ENCODE measurements at regions not wholly inside any gene's neighbourhood (a gene's known extent, or its start where the extent isn't known, plus 50 kb on each side); places are given as distances from the start of the nearest gene placed in this dataset.

DNA sequence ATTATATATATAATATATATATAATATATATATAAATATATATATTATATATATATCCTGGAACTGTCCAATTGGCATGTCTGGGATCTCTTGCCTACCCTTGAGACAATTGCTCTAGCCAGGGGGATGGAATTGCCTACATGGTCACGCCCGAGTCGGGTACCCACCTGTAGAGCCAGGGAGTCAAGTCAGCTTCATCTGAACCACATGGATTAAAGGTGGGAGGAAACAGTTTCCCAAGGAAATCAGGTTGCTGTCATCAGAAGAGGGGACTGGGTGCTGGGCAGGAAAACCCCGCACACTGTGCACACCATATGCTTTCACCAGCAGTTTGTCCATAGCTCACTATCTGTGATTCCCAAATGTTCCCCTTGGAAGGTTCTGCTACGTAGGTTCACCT, 252.5 kb upstream of the NOX3 start:
- intact Hi-C loops (cut with micrococcal nuclease) = no loop called here

DNA sequence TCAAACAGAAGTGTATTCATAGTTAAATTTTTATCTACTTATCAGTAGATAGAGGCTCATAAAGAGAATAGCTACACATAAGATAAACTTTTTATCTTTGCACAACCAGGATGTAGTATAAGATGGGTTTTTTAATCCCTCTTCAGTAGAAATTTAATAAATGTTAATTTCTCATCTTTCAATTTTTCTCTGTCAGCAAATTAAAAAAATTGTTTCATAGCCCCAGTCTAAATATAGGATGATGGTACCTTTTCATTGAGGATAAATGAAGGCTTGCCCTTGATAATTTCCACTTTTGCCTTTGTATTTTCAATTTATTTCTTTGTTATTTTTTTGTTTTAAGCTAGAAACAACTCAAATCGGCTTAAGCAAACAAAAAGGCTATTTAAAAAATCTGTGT, 251.2 kb upstream of the NOX3 start:
- intact Hi-C loops (cut with micrococcal nuclease) = no loop called here

DNA sequence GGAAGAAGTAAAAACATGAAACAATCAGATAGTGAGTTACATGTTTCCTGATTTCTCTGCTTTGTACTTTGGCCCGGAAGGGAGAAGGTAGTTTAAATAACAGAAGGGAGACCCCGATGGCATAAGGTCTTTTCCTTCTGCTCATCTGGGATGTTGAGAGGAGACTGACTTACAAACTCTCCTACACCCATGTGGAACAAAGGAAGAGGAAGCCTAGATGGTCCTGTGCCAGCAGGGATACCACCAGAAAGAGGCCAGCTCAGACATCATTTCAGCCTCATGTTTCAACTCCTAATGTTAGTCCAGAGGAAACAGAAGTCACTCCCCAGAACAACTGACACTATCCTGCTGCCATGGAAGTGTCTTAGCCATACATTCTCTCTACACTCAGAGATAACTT, 250.7 kb upstream of the NOX3 start:
- intact Hi-C loops (cut with micrococcal nuclease) = no loop called here

DNA sequence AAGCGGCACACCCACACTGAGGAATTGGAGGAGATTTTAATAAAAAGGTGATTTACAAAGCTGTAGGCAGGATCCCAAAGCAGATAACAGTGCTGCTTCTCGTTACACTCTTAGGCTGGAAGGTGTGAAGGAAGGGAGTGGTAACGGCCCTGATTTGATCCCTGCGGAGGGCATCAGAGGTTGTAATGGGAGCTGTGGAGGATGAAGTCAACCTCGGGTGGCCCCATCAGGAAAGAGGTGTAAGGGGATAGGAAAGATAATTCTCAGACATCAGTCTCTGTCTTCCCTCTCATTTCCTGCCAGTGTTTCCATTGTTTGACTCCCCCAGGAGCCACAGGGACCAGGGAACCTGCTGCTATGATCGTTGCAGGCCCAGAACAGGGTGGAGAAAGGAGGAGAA, 245.7 kb upstream of the NOX3 start:
- intact Hi-C loops (cut with micrococcal nuclease) = no loop called here

DNA sequence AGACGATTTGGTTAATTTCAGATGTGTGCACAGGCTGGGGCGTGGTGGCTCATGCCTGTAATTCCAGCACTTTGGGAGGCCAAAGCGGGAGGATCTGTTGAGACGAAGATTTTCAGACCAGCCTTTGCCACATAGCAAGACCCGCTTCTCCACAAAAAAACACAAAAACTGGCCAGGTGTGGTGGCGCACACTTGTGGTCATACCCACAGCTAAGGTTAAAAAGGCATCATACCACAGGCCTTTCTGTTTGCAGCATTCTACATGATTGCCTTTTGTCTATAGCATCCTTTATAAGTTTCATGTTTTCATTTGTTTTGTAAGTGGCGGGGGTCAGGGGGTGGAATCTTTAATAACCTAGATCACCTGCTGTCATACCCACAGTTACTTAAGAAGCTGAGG, 239.9 kb upstream of the NOX3 start:
- intact Hi-C loops (cut with micrococcal nuclease) = no loop called here

DNA sequence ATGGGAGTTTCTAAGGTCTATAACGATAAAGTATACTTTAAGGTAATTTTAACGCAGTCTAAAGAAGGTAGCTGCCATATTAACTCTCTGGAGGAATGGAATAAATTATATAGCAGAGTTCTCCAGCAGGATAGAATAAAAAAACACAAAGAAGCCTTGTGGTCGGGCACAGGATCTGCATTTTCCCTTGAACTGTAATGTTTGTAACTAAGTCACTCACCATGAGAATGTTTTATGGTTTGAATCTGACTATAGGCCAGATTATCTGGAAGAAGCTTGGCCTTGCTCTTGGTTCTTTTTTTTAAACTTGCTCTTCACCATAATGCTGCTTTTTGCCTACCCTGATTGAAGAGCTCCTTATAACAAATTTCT, 238.8 kb upstream of the NOX3 start:
- intact Hi-C loops (cut with micrococcal nuclease) = no loop called here

DNA sequence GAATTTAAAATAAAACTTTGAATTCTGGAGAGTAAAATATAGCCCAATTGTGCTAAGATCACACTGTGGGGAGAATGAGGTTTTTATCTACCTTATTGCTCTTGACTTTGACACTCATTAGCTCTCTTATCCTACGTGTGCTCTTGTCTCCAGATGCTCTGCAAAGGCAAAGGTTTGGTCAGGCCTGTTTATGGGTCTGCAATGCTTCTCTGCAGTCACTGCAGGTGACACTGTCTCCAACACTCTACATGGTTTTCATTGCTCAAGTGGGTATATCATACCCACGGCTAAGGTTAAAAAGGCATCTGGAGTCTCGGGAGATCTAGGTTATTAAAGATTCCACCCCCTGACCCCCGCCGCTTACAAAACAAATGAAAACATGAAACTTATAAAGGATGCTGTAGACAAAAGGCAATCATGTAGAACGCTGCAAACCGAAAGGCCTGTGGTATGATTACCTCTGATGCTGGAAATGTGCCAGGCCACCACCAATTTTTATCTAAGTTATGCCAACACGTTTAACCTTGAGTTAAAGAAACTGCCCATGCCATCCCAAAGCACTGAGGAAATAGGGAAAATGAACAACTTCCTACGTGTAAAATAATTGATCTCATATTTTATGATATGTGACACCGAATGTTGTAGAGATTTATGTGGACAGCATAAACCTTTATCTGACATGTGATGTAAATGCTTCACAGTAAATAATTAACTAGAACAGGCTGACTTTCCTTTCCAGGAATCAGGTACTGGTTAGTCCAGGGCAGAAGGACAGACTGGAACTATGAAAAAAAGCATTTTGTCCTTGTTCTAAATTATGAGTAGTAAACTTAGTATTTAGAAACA, 238.2 kb upstream of the NOX3 start:
- intact Hi-C loops (cut with micrococcal nuclease) = no loop called here

DNA sequence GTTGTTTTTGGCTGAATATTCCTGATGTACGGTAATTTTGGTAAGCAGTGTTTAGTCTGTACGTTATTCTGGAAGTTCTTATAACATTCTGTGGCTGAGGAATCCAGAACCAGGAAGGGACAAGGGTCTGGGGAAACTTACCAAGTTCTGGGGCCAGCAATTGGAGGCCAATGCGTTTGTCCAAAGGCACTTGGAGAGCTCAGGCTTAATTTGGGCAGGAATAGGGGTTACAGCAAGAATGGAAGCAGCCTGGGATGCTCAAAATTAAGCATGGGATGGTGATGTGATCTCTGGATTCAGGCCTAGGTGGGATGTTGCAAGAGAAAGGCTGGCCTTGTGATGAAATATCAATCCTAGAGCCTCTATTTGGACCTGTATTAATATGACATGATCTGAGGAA, 235.2 kb upstream of the NOX3 start:
- intact Hi-C loops (cut with micrococcal nuclease) = no loop called here

DNA sequence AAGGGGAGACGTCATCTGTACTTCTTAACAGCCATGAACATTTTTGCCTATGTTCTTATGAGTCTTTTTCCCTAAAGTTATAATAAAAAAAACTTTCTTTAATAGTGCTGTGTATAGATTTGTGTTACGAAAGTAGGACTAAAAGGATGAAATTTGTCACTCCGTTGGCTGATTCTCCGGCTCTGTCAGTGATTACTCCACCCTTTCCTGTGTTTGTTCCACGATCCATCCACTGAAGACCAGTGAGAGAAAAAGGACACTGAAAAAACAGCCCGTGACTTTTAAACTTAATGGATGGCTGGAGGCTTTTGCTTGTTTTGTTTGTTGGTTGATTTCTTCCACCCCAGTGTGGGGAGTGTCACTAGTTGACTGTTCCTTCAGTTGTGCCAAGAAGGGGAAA, 232.0 kb upstream of the NOX3 start:
- intact Hi-C loops (cut with micrococcal nuclease) = no loop called here

DNA sequence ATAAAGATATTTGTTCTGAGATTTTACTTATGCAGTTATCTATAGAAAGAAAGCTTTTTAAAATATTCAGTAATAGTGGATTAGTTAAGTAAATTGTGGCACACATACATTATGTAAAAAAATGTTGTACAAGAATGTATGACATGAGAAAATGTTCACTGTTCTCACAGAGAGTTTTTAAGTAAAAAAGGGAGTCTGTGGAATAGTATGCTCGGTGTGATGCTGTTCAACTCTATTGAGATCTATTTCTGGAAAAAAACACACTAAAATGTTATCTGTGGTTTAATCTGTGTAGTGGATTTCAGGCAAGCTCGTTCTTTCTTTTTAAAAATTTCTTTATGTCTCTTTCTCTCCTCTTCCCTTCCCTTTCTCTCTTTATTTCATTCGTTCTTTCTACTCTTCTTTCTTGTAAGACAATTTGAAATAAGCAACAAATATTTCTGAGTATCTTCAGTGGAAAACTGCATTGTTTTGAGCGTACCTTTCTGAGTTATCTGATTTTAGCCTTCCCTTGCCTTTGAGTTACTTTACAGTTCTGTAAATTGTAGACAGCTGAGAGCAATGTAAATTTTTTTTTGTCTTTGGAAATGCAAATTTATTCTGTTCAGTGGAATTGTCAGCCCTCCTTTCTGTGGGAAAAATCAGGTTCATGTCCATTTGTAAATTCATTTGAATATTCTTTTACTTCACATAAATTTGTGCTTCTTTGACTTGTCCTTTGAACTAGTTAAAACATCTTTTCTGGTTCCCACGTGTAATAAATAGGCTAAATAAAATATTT, 229.0 kb upstream of the NOX3 start:
- intact Hi-C loops (cut with micrococcal nuclease) = no loop called here

DNA sequence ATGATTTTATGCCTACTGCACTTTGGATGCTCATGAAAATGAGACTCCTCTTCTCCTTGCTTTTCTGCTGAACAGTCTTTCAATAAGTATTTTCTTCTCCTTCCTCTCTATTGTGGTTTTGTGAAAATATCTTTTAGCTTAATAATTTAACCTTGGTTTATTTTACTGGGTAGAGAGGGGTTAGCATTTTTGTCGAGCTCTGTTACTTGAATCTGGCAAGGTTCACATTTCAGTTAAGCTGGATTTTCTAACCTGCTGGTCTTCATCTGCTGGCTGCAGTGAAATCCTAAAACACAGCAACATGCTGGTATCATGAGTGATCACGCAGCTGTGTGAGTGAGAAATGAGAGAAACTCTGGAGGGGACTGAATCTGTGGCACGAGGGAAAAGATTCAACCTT, 222.7 kb upstream of the NOX3 start:
- intact Hi-C loops (cut with micrococcal nuclease) = no loop called here

DNA sequence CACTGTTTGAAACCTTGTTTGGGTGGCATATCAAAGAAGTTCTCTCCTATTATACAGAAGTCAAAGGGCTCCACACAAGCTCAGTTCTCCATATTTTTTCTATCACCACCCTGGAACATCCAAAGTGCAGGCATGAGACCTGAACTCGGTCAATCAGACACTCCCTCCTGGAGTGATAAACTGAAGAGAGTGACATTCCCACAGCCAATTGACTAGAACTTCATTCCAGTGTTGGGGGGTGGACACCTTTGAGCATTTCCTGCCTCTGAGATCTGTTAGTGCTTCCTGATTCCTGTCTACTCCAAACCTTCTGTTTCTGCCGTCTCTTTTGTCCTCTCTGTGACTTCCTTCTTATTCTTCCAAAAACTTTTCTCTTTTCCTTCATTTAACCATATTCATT, 220.7 kb upstream of the NOX3 start:
- intact Hi-C loops (cut with micrococcal nuclease) = no loop called here

DNA sequence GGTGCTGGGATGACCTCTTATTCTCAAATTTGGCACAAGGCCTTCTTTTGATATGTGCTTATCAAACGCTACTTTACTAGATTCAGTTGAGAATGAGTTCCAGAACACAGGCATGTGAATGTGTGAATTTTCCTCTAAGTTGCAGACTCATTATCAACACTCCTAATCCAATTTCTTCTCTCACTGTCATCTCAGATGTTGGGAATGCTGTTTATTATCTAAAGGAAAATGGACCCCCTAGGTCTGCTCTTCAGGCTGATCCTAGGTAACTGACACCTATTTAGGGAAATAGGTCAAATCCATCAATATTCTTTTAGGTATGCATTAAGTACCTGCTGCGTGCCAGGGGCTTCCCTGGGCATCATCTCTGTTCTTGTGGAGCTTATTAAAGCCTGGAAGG, 215.0 kb upstream of the NOX3 start:
- intact Hi-C loops (cut with micrococcal nuclease) = no loop called here

DNA sequence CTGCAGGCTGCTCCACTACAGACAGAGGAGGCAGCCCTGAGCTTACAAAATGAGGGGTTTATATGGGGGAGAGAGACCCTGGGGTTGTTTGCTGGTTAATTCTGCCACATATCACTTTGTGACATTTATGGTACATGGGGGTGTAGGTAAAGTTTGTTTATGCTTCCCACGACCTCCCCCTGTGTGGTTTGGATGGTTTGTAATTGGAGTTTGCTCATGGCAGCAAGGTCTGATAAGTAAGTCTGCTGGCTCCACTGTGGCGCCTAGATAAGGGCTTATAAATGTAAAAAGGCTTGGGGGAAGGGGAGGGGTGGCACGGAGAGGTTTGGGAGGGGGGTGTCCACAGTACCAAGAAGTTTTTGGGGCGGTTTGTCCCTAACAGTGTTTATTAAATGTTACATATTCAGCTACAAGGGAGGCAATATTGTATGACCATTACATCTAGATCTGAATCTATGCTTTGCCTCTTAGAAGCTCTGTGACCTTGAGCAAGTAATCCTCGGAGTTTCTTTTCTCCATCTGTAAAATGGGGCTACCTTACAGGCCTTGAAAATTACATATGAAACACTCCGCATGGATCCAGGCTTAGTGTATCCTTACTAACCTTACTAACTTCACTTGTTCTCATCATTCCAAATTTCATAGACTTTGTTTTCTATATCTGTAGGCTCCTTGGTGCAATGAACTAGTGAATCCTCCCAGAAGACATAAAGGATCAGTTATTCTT, 204.8 kb upstream of the NOX3 start:
- intact Hi-C loops (cut with micrococcal nuclease) = no loop called here

DNA sequence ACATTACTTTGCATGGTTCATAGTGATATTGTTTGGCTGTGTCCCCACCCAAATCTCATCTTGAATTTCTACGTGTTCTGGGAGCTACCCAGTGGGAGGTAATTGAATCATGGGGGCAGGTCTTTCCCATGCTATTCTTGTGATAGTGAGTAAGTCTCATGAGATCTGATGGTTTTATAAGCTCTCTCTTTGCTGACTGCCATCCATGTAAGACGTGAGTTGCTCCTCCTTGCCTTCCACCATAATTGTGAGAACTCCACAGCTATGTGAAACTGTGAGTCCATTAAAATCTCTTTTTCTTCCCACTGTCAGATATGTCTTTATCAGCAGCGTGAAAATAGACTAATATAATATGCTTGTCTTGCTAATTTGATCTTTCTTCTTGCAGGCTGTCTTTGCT, 200.4 kb upstream of the NOX3 start:
- intact Hi-C loops (cut with micrococcal nuclease) = no loop called here

DNA sequence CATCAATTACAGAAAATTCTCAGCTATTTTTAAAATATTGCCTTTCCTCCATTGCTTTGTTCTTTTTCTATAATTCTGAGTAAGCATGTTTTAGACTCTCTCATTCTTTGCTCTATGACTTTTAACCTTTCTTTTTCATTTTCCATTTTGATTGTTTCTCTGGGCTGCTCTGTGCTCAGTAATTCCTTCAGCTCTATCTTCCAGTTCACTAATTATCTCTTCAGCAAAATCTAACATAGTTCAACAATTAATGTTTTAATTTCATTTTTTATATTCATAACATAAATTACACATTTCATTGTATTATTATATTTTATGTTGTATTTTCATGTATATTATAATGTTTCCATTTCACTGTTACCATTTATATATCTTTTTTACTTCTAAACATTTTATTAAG, 198.8 kb upstream of the NOX3 start:
- intact Hi-C loops (cut with micrococcal nuclease) = no loop called here

DNA sequence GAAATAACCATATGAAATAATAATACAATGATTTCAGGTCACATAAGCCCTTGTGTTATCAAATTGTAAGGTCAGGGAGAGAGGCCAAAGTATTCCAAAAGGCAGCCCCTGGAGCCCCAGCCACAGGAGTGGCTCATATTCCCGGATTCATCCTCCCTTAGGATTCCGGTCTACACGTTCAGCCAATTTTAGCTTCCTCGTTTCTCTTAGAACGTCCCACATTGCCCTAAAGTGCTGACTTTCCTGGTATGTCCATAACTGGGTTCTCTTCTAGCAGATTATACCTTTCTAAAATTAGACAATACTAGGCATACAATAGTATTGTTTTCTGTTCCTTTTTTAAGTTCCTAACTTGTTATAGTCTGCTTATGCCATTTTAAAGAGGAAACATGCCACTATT, 192.7 kb upstream of the NOX3 start:
- intact Hi-C loops (cut with micrococcal nuclease) = no loop called here

DNA sequence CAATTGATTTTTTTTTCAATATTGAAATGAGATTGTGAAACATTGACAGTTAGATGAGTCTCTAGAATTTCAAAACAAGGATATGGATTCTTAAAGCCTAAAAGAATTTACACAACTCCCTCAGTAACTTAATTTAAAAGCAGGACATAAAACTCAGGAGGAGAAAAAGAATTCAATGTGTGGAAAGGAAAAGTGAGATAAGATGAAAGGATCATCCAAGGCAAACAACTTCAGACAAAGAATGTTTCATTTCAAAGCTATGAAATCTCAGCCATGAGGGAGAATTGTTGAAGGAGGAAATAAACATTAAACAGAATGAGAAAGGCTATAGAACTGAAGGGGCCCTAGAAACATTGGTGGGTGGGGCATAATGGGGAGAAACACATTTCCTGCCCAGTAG, 191.7 kb upstream of the NOX3 start:
- intact Hi-C loops (cut with micrococcal nuclease) = no loop called here

DNA sequence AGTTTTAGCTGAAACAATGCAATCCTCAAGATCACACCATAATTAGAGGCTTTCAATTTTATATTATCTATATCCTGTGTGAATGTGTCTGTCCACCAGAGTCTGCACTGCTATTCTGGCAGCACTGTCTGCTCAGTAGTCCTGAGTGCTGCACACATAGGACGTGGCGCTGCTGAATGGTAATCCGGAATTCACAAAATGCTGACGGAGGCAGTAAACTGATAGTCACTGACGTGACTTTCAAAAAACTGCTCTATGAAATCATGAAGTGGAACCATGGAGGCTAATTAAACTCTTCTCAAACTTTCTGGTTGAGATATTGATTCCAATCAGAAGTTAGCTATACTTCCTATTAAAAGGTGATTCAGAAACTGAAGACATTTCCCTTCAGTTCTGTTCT, 190.8 kb upstream of the NOX3 start:
- intact Hi-C loops (cut with micrococcal nuclease) = no loop called here

DNA sequence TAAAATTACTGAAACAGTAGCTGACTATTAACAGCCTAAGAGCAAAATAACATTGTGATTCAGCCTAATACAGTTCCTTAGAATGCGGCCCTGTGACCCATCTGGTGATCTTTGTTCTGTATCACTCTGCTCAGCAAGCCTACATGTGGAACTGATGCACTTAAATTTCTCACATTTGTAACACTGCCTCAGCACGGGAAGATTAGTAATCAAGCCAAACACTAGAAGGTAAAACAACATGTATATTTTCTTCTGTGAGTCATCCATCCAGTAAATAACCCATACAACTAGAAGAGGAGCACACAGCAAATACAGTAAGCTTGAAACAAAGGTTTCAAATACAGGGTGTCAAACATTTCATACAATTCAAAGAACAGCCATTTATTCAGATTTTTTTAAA, 189.7 kb upstream of the NOX3 start:
- intact Hi-C loops (cut with micrococcal nuclease) = no loop called here

DNA sequence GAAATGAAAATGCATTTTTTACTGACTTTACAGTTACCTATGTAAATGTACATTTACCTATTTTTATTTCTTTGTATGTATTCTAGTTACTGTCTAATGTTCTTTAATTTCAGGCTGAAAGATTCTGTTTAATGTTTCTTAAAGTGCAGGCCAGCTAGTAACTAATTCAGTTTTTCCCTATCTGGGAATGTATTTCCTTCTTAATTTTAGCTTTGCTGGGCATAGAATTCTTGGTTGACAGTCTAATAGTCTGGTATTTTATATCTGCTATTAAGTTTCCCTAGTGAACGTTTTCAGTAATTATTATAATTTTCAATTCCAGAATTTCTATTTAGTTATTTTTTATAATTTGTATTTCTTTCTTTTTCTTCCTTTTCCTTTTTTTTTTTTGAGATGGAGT, 186.0 kb upstream of the NOX3 start:
- intact Hi-C loops (cut with micrococcal nuclease) = no loop called here

DNA sequence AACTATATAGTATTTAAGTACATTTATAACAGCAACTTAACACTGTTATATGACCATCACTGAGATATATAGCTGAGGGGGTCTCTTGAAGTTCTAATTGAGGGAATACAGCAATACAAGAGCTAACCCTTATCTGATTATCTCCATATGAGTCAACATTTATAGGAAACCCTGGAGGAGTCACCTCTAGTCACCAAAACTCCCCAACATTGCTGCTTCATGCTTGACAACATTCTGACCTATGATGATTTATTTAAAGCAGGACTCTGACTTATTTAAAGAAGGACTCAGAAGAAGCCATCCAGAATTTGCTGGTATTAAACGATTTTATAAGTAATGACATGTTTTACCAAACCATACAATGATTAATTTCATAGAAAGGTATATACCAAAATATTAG, 182.6 kb upstream of the NOX3 start:
- intact Hi-C loops (cut with micrococcal nuclease) = no loop called here

All from T-helper 2 cell treated with Interferon-gamma antibody and Interleukin-4, amounts not matched to agents 100 ng/mL and 5 ng/mL, for 36 hours (primary cell).